Type B pancreatic cell (in vitro differentiated cells): ENCODE measurements at regions not wholly inside any gene's neighbourhood (a gene's known extent, or its start where the extent isn't known, plus 50 kb on each side); places are given as distances from the start of the nearest gene placed in this dataset.

Experiments used
- DNase-seq: peaks from one replicate; pipeline ENCODE4 v3.0.0; 2021; ENCODE audit warnings: mixed read lengths; ENCODE audit not compliant: unreplicated experiment; ENCODE audit errors: extremely low spot score
- H3K27ac Mint-ChIP-seq: 2 replicates; pipeline ENCODE4 v1.8.0; 2021; ENCODE audit warnings: mild to moderate bottlenecking, mixed read lengths
- H3K27me3 Mint-ChIP-seq: 2 replicates; pipeline ENCODE4 v1.8.0; 2021; ENCODE audit warnings: mixed read lengths
- H3K36me3 Mint-ChIP-seq: 2 replicates; pipeline ENCODE4 v1.8.0; 2021; ENCODE audit warnings: mixed read lengths
- H3K4me1 Mint-ChIP-seq: one replicate; pipeline ENCODE4 v1.8.0; 2021; ENCODE audit warnings: mixed read lengths; ENCODE audit not compliant: unreplicated experiment
- H3K4me3 Mint-ChIP-seq: 2 replicates; pipeline ENCODE4 v1.8.0; 2021; ENCODE audit warnings: mild to moderate bottlenecking, mixed read lengths
- H3K9me3 Mint-ChIP-seq: 2 replicates; pipeline ENCODE4 v1.8.0; 2021; ENCODE audit warnings: mixed read lengths
- TF ChIP-seq, protein P1 (sequence below): fragments of 200-600 bp; sonication (generic); conservative IDR thresholded peaks from 2 replicates; pipeline ENCODE4 v1.5.0; 2021; ENCODE audit warnings: antibody characterized with exemption, mild to moderate bottlenecking

DNA sequence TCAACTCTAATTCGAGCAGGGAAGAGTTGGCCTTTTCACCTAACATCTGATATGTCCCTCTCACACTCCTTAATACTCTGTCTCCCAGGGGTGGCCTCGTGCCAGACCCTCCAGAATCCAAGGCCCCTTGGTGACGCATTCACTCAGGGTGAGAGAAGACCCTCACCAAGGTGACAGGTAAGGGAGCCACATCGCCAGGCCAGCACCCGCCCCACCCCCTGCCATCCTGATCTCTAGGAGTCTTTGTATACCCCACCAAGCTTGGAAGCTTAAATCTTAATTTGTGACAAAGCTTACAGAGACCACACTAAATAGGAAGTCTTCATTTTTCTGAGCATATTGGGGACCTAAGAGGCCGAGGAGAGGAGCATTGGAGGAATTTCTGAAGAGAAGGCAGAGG lies 286.1 kb downstream of the IRF8 start:
- Mint-ChIP-seq H3K4me1 (no peaks in the 10 kb centered on the region), H3K9me3 (no peaks in the 10 kb centered on the region), H3K4me3 (no peak overlapping the region), H3K27ac (no peak overlapping the region), H3K36me3 (no peaks in the 10 kb centered on the region), H3K27me3 (peaks cover 49% of the 10 kb centered on the region)
- TF ChIP-seq, protein P1, sequence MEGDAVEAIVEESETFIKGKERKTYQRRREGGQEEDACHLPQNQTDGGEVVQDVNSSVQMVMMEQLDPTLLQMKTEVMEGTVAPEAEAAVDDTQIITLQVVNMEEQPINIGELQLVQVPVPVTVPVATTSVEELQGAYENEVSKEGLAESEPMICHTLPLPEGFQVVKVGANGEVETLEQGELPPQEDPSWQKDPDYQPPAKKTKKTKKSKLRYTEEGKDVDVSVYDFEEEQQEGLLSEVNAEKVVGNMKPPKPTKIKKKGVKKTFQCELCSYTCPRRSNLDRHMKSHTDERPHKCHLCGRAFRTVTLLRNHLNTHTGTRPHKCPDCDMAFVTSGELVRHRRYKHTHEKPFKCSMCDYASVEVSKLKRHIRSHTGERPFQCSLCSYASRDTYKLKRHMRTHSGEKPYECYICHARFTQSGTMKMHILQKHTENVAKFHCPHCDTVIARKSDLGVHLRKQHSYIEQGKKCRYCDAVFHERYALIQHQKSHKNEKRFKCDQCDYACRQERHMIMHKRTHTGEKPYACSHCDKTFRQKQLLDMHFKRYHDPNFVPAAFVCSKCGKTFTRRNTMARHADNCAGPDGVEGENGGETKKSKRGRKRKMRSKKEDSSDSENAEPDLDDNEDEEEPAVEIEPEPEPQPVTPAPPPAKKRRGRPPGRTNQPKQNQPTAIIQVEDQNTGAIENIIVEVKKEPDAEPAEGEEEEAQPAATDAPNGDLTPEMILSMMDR: no peak
- DNase-seq: no peak

DNA sequence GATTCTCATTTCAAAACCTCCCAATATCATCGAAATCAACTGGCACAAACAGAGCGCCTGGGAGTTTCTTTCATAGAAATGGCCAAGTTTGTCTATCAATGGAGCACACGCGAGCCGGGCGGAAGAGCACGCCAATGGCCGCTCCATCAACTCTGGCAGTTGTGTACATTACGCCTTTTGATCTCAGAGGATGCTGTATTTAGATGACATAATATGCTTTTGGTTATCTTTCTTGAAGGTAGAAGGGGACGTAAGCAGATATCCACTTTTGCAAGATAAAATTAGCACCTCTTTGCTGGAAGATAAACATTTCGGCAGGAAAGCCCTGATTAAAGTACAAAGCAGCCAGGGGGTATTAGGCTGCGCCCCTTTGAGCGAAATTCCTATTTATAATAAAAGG lies 287.4 kb downstream of the IRF8 start:
- H3K4me3 Mint-ChIP-seq: no peak overlapping the region
- no peak overlapping the region for H3K27ac Mint-ChIP-seq
- no peaks in the 10 kb centered on the region for H3K9me3 Mint-ChIP-seq
- H3K36me3 Mint-ChIP-seq: no peaks in the 10 kb centered on the region
- H3K27me3 Mint-ChIP-seq: peaks cover 59% of the 10 kb centered on the region
- no peak for DNase-seq
- TF ChIP-seq, protein P1: no peak
- no peaks in the 10 kb centered on the region for H3K4me1 Mint-ChIP-seq

DNA sequence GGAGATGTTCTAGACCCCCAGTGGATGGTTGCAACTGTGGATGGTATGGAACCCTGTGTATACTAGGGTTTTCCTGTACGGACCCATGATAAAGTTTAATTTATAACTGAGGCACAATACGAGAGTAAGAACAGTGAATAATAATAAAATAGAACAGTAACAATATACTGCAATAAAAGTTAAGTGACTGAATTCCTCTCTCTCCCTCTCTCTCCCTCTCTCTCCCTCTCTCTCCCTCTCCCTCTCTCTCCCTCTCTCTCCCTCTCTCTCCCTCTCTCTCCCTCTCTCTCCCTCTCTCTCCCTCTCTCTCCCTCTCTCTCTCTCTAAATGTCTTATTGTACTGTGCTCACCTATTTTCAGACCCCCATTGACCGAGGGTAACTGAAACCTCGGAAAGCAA lies 291.0 kb downstream of the IRF8 start:
- TF ChIP-seq, protein P1: no peak
- DNase-seq: no peak
- peaks cover 5% of the 10 kb centered on the region for H3K4me1 Mint-ChIP-seq
- no peak overlapping the region for H3K27ac Mint-ChIP-seq
- peaks cover 78% of the 10 kb centered on the region for H3K27me3 Mint-ChIP-seq
- H3K9me3 Mint-ChIP-seq: no peaks in the 10 kb centered on the region
- H3K36me3 Mint-ChIP-seq: no peaks in the 10 kb centered on the region
- H3K4me3 Mint-ChIP-seq: no peak overlapping the region

DNA sequence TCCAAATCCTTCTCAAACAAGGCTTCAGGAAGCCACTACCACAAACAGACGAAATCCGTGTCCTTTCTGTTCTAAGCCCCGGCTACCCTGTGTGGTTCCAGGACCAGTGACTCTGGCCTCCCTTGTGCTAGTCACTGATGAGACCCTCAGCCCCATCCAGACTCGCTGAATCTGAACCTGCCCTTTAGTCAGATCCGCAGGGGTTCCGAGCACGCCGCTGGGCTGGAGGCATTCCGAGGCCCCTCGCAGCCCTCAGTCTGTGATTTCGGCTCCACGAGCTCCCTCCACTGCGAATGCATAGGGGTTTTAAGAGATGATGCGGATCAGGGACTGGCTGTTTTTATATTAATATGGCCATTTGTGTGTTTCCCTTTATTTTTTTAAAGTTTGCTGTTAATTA lies 292.7 kb downstream of the IRF8 start:
- H3K4me1 Mint-ChIP-seq: peaks cover 12% of the 10 kb centered on the region
- no peak overlapping the region for H3K27ac Mint-ChIP-seq
- H3K36me3 Mint-ChIP-seq: no peaks in the 10 kb centered on the region
- H3K27me3 Mint-ChIP-seq: peaks cover 81% of the 10 kb centered on the region
- no peaks in the 10 kb centered on the region for H3K9me3 Mint-ChIP-seq
- H3K4me3 Mint-ChIP-seq: no peak overlapping the region
- DNase-seq: no peak
- TF ChIP-seq, protein P1: no peak

DNA sequence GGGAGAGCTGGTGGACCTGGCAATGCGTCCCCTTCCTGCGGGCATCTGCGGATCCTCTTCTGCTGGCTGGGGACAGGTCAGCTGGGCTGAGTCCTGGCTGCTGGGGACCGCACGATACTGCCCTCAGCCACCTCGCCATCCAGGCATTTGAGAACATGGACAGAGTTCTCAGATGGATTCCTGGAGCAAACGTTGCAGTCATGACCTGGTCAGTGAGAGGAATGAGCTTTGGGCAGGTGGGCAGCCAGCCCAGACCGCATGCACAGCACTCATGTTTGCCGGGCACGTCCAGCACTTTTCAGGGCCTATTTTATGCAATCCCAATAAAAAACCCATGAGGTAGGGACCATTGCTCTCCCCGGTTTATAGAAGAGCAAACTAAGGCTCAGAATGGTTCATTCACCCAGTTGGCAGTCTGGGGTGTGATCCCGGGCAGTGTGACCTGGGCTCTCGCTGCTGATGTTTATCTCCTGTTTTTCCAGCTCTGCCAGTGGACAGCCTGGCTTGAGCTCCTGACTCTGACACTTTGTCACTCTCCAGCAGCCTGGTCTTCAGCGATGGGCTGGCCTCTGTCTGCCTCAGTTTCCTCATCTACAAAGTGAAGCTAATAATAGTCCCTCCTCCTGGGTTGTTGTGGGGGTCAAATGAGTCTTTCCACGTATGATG lies 294.7 kb downstream of the IRF8 start:
- H3K9me3 Mint-ChIP-seq: no peaks in the 10 kb centered on the region
- TF ChIP-seq, protein P1: no peak
- H3K27ac Mint-ChIP-seq: no peak overlapping the region
- H3K4me3 Mint-ChIP-seq: no peak overlapping the region
- H3K4me1 Mint-ChIP-seq: peaks cover 16% of the 10 kb centered on the region
- peaks cover 91% of the 10 kb centered on the region for H3K27me3 Mint-ChIP-seq
- no peak for DNase-seq
- H3K36me3 Mint-ChIP-seq: no peaks in the 10 kb centered on the region
